ENCODE measurements at regions not wholly inside any gene's neighbourhood (a gene's known extent, or its start where the extent isn't known, plus 50 kb on each side); places are given as distances from the start of the nearest gene placed in this dataset.
"Not testable (repeated sequence)": the region's sequence is repeated elsewhere in the genome, so short reads cannot be mapped to it uniquely, and the experiment has no call there.

- DNase-seq: no peak
Measured at GRCh38 chr18:68219872-68220271, 495.0 kb downstream of the TMX3 start.

- DNase-seq: no peak
Measured at GRCh38 chr18:68219274-68219673, 495.6 kb downstream of the TMX3 start.

- DNase-seq: no peak
Measured at GRCh38 chr18:68215931-68216330, 499.0 kb downstream of the TMX3 start.

GRCh38 chr18:68186039-68186438, 528.9 kb downstream of the TMX3 start:
- DNase-seq: no peak

GRCh38 chr18:68181956-68182355, 533.0 kb downstream of the TMX3 start:
- no peak for DNase-seq

- DNase-seq: no peak
Measured at GRCh38 chr18:68179811-68180210, 535.1 kb downstream of the TMX3 start.

GRCh38 chr18:68178921-68179320, 536.0 kb downstream of the TMX3 start:
- no peak for DNase-seq

- DNase-seq: no peak
Measured at GRCh38 chr18:68177807-68178702, 536.9 kb downstream of the TMX3 start.

GRCh38 chr18:68176901-68177300, 538.0 kb downstream of the TMX3 start:
- no peak for DNase-seq

- DNase-seq: no peak
Measured at GRCh38 chr18:68172842-68173549, 541.9 kb downstream of the TMX3 start.

- DNase-seq: no peak
Measured at GRCh38 chr18:68164909-68165308, 550.0 kb downstream of the TMX3 start.

- DNase-seq: not testable (repeated sequence)
Measured at GRCh38 chr18:68153821-68154220, 561.1 kb downstream of the TMX3 start.

- DNase-seq: no peak
Measured at GRCh38 chr18:68152770-68153169, 562.1 kb downstream of the TMX3 start.

- DNase-seq: no peak
Measured at GRCh38 chr18:68150961-68151360, 563.9 kb downstream of the TMX3 start.

- no peak for DNase-seq
Measured at GRCh38 chr18:68148863-68149262, 566.0 kb downstream of the TMX3 start.

- no peak for DNase-seq
Measured at GRCh38 chr18:68147728-68148127, 567.2 kb downstream of the TMX3 start.

GRCh38 chr18:68121826-68122225, 593.1 kb downstream of the TMX3 start:
- DNase-seq: no peak

GRCh38 chr18:68121308-68121707, 593.6 kb downstream of the TMX3 start:
- no peak for DNase-seq

- DNase-seq: no peak
Measured at GRCh38 chr18:68114989-68115388, 598.5 kb upstream of the DSEL start.

GRCh38 chr18:68104036-68104435, 587.5 kb upstream of the DSEL start:
- no peak for DNase-seq

GRCh38 chr18:68103561-68103960, 587.0 kb upstream of the DSEL start:
- DNase-seq: no peak

GRCh38 chr18:68102117-68102516, 585.6 kb upstream of the DSEL start:
- DNase-seq: no peak

GRCh38 chr18:68098655-68099054, 582.1 kb upstream of the DSEL start:
- DNase-seq: no peak

- DNase-seq: no peak
Measured at GRCh38 chr18:68086481-68086880, 570.0 kb upstream of the DSEL start.

Data from CD4-positive, alpha-beta T cell treated with Interleukin-17A for 4 hours (primary cell).